ENCODE measurements at regions not wholly inside any gene's neighbourhood (a gene's known extent, or its start where the extent isn't known, plus 50 kb on each side); places are given as distances from the start of the nearest gene placed in this dataset.

DNA sequence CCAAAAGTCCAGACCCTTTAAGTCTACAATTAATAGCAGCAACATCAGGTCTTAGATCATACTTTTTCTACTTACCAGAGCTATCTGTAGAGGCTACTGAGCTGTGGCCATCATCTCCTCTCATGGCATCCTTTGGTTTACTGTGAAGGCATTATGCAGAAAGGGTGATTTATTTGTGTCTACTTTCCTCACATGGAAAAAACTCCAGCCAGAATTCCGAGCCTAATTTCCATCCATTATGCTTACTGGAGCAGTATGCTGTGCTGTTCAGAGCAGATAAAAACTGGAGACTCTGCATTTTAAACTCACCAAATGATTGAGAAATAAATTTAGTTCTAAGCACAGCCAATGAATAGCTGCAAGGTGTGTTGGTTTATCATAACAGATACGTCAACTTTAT, 581.8 kb downstream of the ETS1 start:
- no peak for TF ChIP-seq STAT1 (IDR thresholded peaks at IDR 0.05; ENCODE audit: unreplicated experiment)
- TF ChIP-seq POLR2AphosphoS5 (IDR thresholded peaks at IDR 0.05; ENCODE audit: low read depth) = no peak
- TF ChIP-seq EZH2phosphoT487 (IDR thresholded peaks at IDR 0.05; ENCODE audit: unreplicated experiment) = no peak
- TF ChIP-seq ZNF331 (CRISPR knock-in tag; IDR thresholded peaks at IDR 0.05; ENCODE audit: low read depth) = no peak
- Histone ChIP-seq H3K27me3 (ENCODE audit: insufficient read depth) (no peaks in the 10 kb centered on the region), H4K20me1 (replicated peaks; ENCODE audit: insufficient read depth) (no peaks in the 10 kb centered on the region), H3K79me2 (replicated peaks; ENCODE audit: insufficient read depth) (no peaks in the 10 kb centered on the region), H3F3A (replicated peaks; ENCODE audit: low read depth) (no peaks in the 10 kb centered on the region), H3K4me2 (no peak overlapping the region), H3K4me3 (no peak overlapping the region), H3K4me1 (ENCODE audit: insufficient read depth) (no peaks in the 10 kb centered on the region), H2AFZ (no peak overlapping the region), H3K27ac (ENCODE audit: low read depth) (no peak overlapping the region), H3K9me2 (ENCODE audit: insufficient read depth) (peaks cover 17% of the 10 kb centered on the region), H3K36me3 (ENCODE audit: insufficient read depth) (peaks cover 5% of the 10 kb centered on the region)
- H3K36me3 Mint-ChIP-seq (ENCODE audit: low read depth) = peaks cover 15% of the 10 kb centered on the region; the same call in 2 of the 3 replicates
- H3K27ac Mint-ChIP-seq = no peak overlapping the region
- DNase-seq (ENCODE audit: low spot score) (no peak), ATAC-seq (no peak)
- H3K9me3 Mint-ChIP-seq = peaks cover 27% of the 10 kb centered on the region
- no peaks in the 10 kb centered on the region for H3K27me3 Mint-ChIP-seq (ENCODE audit: insufficient read depth, low read depth, poor library complexity)
- no peak overlapping the region for H3K4me3 Mint-ChIP-seq
- peaks cover 7% of the 10 kb centered on the region; the same call in 2 of the 3 replicates for H3K4me1 Mint-ChIP-seq

DNA sequence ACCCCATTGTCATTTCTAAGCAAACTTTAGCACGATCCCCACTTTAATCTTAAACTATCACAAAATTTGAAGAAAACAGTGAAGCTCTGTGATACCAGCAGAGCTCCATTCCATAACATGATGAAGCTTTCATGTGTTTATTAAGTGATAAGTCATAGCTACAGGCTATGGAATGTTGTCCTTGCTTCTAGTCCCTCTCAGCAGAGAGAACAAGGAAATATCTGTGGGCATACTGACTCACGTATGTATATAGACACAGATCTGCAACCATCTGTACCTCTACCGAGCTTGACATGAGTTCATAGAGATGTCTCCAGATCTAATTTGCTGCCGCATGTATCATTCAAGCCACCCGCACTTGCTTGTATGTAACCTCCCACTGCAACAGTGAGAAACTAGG, 588.9 kb downstream of the ETS1 start:
- no peaks in the 10 kb centered on the region for H3F3A ChIP-seq (replicated peaks; ENCODE audit: low read depth)

More for the DNA sequence above, 588.9 kb downstream of the ETS1 start:
- H2AFZ ChIP-seq = no peak overlapping the region
- no peaks in the 10 kb centered on the region for H3K9me2 ChIP-seq (ENCODE audit: insufficient read depth)
- no peak overlapping the region for H3K27ac Mint-ChIP-seq
- H3K4me2 ChIP-seq = no peak overlapping the region
- no peak for TF ChIP-seq STAT1 (IDR thresholded peaks at IDR 0.05; ENCODE audit: unreplicated experiment)
- TF ChIP-seq JUNB (IDR thresholded peaks at IDR 0.05; ENCODE audit: unreplicated experiment) = no peak
- TF ChIP-seq NANOG (IDR thresholded peaks at IDR 0.05; ENCODE audit: borderline replicate concordance) = no peak
- TF ChIP-seq ZNF114 (CRISPR knock-in tag; IDR thresholded peaks at IDR 0.05) = no peak
- TF ChIP-seq, protein P1, sequence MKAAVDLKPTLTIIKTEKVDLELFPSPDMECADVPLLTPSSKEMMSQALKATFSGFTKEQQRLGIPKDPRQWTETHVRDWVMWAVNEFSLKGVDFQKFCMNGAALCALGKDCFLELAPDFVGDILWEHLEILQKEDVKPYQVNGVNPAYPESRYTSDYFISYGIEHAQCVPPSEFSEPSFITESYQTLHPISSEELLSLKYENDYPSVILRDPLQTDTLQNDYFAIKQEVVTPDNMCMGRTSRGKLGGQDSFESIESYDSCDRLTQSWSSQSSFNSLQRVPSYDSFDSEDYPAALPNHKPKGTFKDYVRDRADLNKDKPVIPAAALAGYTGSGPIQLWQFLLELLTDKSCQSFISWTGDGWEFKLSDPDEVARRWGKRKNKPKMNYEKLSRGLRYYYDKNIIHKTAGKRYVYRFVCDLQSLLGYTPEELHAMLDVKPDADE (IDR thresholded peaks at IDR 0.05) = no peak
- TF ChIP-seq ZNF331 (CRISPR knock-in tag; IDR thresholded peaks at IDR 0.05; ENCODE audit: low read depth) = no peak
- no peak for TF ChIP-seq EZH2 (IDR thresholded peaks at IDR 0.05; ENCODE audit: low read depth, unreplicated experiment)
- TF ChIP-seq, protein P2, sequence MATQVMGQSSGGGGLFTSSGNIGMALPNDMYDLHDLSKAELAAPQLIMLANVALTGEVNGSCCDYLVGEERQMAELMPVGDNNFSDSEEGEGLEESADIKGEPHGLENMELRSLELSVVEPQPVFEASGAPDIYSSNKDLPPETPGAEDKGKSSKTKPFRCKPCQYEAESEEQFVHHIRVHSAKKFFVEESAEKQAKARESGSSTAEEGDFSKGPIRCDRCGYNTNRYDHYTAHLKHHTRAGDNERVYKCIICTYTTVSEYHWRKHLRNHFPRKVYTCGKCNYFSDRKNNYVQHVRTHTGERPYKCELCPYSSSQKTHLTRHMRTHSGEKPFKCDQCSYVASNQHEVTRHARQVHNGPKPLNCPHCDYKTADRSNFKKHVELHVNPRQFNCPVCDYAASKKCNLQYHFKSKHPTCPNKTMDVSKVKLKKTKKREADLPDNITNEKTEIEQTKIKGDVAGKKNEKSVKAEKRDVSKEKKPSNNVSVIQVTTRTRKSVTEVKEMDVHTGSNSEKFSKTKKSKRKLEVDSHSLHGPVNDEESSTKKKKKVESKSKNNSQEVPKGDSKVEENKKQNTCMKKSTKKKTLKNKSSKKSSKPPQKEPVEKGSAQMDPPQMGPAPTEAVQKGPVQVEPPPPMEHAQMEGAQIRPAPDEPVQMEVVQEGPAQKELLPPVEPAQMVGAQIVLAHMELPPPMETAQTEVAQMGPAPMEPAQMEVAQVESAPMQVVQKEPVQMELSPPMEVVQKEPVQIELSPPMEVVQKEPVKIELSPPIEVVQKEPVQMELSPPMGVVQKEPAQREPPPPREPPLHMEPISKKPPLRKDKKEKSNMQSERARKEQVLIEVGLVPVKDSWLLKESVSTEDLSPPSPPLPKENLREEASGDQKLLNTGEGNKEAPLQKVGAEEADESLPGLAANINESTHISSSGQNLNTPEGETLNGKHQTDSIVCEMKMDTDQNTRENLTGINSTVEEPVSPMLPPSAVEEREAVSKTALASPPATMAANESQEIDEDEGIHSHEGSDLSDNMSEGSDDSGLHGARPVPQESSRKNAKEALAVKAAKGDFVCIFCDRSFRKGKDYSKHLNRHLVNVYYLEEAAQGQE (IDR thresholded peaks at IDR 0.05; ENCODE audit: unreplicated experiment) = no peak
- no peak for TF ChIP-seq EZH2phosphoT487 (IDR thresholded peaks at IDR 0.05; ENCODE audit: unreplicated experiment)
- TF ChIP-seq CREB1 (CRISPR knock-in tag; IDR thresholded peaks at IDR 0.05; ENCODE audit: low read depth) = no peak
- no peaks in the 10 kb centered on the region for H3K9me3 Mint-ChIP-seq
- no peaks in the 10 kb centered on the region for H3K79me2 ChIP-seq (replicated peaks; ENCODE audit: insufficient read depth)
- H3K4me3 ChIP-seq = no peak overlapping the region
- no peak overlapping the region for H3K4me3 Mint-ChIP-seq
- H3K4me1 Mint-ChIP-seq = no peaks in the 10 kb centered on the region
- H3K36me3 ChIP-seq (ENCODE audit: insufficient read depth) = no peaks in the 10 kb centered on the region
- peaks cover 4% of the 10 kb centered on the region for H3K27me3 Mint-ChIP-seq (ENCODE audit: insufficient read depth, low read depth, poor library complexity)
- no peaks in the 10 kb centered on the region for H3K36me3 Mint-ChIP-seq (ENCODE audit: low read depth)
- no peak overlapping the region for H3K27ac ChIP-seq (ENCODE audit: low read depth)
- no peaks in the 10 kb centered on the region for H4K20me1 ChIP-seq (replicated peaks; ENCODE audit: insufficient read depth)
- no peaks in the 10 kb centered on the region for H3K4me1 ChIP-seq (ENCODE audit: insufficient read depth)
- no peak for DNase-seq (ENCODE audit: low spot score)
- no peak for ATAC-seq
- H3K27me3 ChIP-seq (ENCODE audit: insufficient read depth) = no peaks in the 10 kb centered on the region

All from GM23338 (cell line).